ENCODE measurements at regions not wholly inside any gene's neighbourhood (a gene's known extent, or its start where the extent isn't known, plus 50 kb on each side); places are given as distances from the start of the nearest gene placed in this dataset.

GRCh38 chr13:47081850-47082249 lies 185.0 kb upstream of the HTR2A start:
- no peak for TF ChIP-seq ARID4A (CRISPR knock-in tag; IDR thresholded peaks at IDR 0.05; ENCODE audit: borderline replicate concordance)
- TF ChIP-seq ZNF740 (CRISPR knock-in tag; IDR thresholded peaks at IDR 0.05) = no peak

Measured in HepG2 (cell line).